Suprapubic skin (tissue), 4 donors: ENCODE measurements at regions not wholly inside any gene's neighbourhood (a gene's known extent, or its start where the extent isn't known, plus 50 kb on each side); places are given as distances from the start of the nearest gene placed in this dataset.

Experiments used
- DNase-seq, 2 donors: peaks; one replicate each; pipeline ENCODE4 v3.0.0-alpha.2; 2019; ENCODE audit warnings: low spot score in 2 of 2
- H3K27ac ChIP-seq: fragments of 200-600 bp; sonication (generic); one replicate; pipeline ENCODE4 v1.5.1; 2019
- H3K27me3 ChIP-seq: fragments of 200-600 bp; sonication (generic); one replicate; pipeline ENCODE4 v1.5.1; 2019
- H3K36me3 ChIP-seq: fragments of 200-600 bp; sonication (generic); one replicate; pipeline ENCODE4 v1.5.1; 2019
- H3K4me1 ChIP-seq: fragments of 200-600 bp; sonication (generic); one replicate; pipeline ENCODE4 v1.5.1; 2019
- H3K4me3 ChIP-seq: fragments of 200-600 bp; sonication (generic); one replicate; pipeline ENCODE4 v1.5.1; 2019; ENCODE audit warnings: mild to moderate bottlenecking
- H3K9me3 ChIP-seq: fragments of 200-600 bp; sonication (generic); one replicate; pipeline ENCODE4 v1.5.1; 2019
- CTCF ChIP-seq, 2 donors: fragments of 200-600 bp in 1 of 2; fragments of 450-650 bp in 1 of 2; sonication (generic) in 1 of 2; IDR thresholded peaks; one replicate each; pipeline ENCODE4 v1.5.1; 2016 to 2019; ENCODE audit warnings: antibody characterized with exemption in 2 of 2, mild to moderate bottlenecking in 1 of 2, moderate library complexity in 1 of 2
- EP300 ChIP-seq: sonication (generic); formaldehyde crosslinking; IDR thresholded peaks from one replicate; pipeline ENCODE4 v1.6.1; 2017; ENCODE audit warnings: antibody characterized with exemption
- POLR2A ChIP-seq, 2 donors: fragments of 450-650 bp; IDR thresholded peaks; one replicate each; pipeline ENCODE4 v1.6.1; 2017; ENCODE audit warnings: antibody characterized with exemption in 2 of 2, mild to moderate bottlenecking in 2 of 2, moderate library complexity in 2 of 2
- POLR2AphosphoS5 ChIP-seq, 3 donors: sonication (generic); formaldehyde crosslinking; IDR thresholded peaks; one replicate each; pipeline ENCODE4 v1.6.1; 2017; ENCODE audit warnings: antibody characterized with exemption in 3 of 3
- WGBS: methylation state at CpG from one replicate; pipeline ENCODE4 v1.1.5; 2018; 5-methylcytosine and 5-hydroxymethylcytosine counted together

- no peaks in the 10 kb centered on the region for H3K36me3 ChIP-seq
- WGBS, result 84% methylated on average over 7 of the region's 7 CpGs
- H3K4me1 ChIP-seq, result no peaks in the 10 kb centered on the region
- H3K9me3 ChIP-seq, result no peaks in the 10 kb centered on the region
- H3K27me3 ChIP-seq, result no peaks in the 10 kb centered on the region
- no peak overlapping the region for H3K4me3 ChIP-seq
- H3K27ac ChIP-seq, result no peak overlapping the region
- DNase-seq, result no peak
- TF ChIP-seq POLR2AphosphoS5 (IDR thresholded peaks at IDR 0.05), result no peak
- no peak for TF ChIP-seq CTCF (IDR thresholded peaks at IDR 0.05)
- no peak for TF ChIP-seq EP300
- TF ChIP-seq POLR2A (IDR thresholded peaks at IDR 0.05), result no peak
These were observed 396.4 kb downstream of the GRIA2 start for GRCh38 chr4:157616741-157617472.

- no peak overlapping the region for H3K4me3 ChIP-seq
- H3K27me3 ChIP-seq, result no peaks in the 10 kb centered on the region
- no peak overlapping the region for H3K27ac ChIP-seq
- no peaks in the 10 kb centered on the region for H3K4me1 ChIP-seq
- WGBS, result 57% methylated on average over 1 of the region's 1 CpG
- no peaks in the 10 kb centered on the region for H3K9me3 ChIP-seq
- H3K36me3 ChIP-seq, result no peaks in the 10 kb centered on the region
- DNase-seq, result no peak
- TF ChIP-seq POLR2A (IDR thresholded peaks at IDR 0.05) (no peak), POLR2AphosphoS5 (IDR thresholded peaks at IDR 0.05) (no peak), EP300 (no peak), CTCF (IDR thresholded peaks at IDR 0.05) (no peak)
These were observed 387.5 kb downstream of the GRIA2 start for GRCh38 chr4:157607996-157608395.

GRCh38 chr4:157600583-157600982 lies 380.1 kb downstream of the GRIA2 start:
- WGBS, result 43% methylated on average over 1 of the region's 1 CpG
- Histone ChIP-seq H3K4me3 (no peak overlapping the region), H3K36me3 (no peaks in the 10 kb centered on the region), H3K27ac (no peak overlapping the region), H3K4me1 (no peaks in the 10 kb centered on the region), H3K27me3 (no peaks in the 10 kb centered on the region), H3K9me3 (no peaks in the 10 kb centered on the region)
- DNase-seq, result no peak
- TF ChIP-seq POLR2AphosphoS5 (IDR thresholded peaks at IDR 0.05) (no peak), EP300 (no peak), CTCF (IDR thresholded peaks at IDR 0.05) (no peak), POLR2A (IDR thresholded peaks at IDR 0.05) (no peak)

- H3K27ac ChIP-seq, result no peak overlapping the region
- no peaks in the 10 kb centered on the region for H3K36me3 ChIP-seq
- no peak for DNase-seq
- no peaks in the 10 kb centered on the region for H3K27me3 ChIP-seq
- H3K4me3 ChIP-seq, result no peak overlapping the region
- no peaks in the 10 kb centered on the region for H3K9me3 ChIP-seq
- TF ChIP-seq POLR2A (IDR thresholded peaks at IDR 0.05) (no peak), CTCF (IDR thresholded peaks at IDR 0.05) (no peak), POLR2AphosphoS5 (IDR thresholded peaks at IDR 0.05) (no peak), EP300 (no peak)
- no peaks in the 10 kb centered on the region for H3K4me1 ChIP-seq
These were observed 370.7 kb downstream of the GRIA2 start for GRCh38 chr4:157591245-157591644.

- Histone ChIP-seq H3K36me3 (no peaks in the 10 kb centered on the region), H3K4me3 (no peak overlapping the region), H3K4me1 (no peaks in the 10 kb centered on the region), H3K9me3 (no peaks in the 10 kb centered on the region), H3K27ac (no peak overlapping the region), H3K27me3 (no peaks in the 10 kb centered on the region)
- DNase-seq, result no peak
- no peak for TF ChIP-seq POLR2A (IDR thresholded peaks at IDR 0.05)
- no peak for TF ChIP-seq CTCF (IDR thresholded peaks at IDR 0.05)
- TF ChIP-seq EP300, result no peak
- TF ChIP-seq POLR2AphosphoS5 (IDR thresholded peaks at IDR 0.05), result no peak
- WGBS, result 59% methylated on average over 2 of the region's 2 CpGs
These were observed 370.2 kb downstream of the GRIA2 start for GRCh38 chr4:157590679-157591078.
